ENCODE measurements at regions not wholly inside any gene's neighbourhood (a gene's known extent, or its start where the extent isn't known, plus 50 kb on each side); places are given as distances from the start of the nearest gene placed in this dataset.
"Not testable (repeated sequence)": the region's sequence is repeated elsewhere in the genome, so short reads cannot be mapped to it uniquely, and the experiment has no call there.

DNA sequence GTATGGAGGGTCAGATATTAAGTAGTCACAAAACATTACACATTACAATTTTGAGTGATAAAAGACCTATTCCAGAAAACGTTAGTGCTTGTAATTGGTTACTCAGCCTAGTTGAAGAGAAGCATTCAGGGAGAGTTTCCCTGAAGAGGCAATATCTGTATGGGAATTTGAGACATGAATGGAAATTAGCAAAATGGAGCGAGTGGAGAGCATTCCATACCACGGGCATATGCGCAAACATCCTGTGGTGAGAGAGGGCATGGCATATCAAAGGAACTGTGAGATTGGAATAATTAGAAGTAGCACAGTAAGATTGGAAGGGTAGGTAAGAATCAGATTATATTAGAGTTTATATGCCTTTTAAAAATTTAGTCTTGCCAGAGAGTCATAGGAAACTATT is 867.9 kb downstream of the PRIM2 start:
- H3K27ac ChIP-seq; H3K36me3 ChIP-seq; H3K4me1 ChIP-seq; H3K4me3 ChIP-seq; H3K9me3 ChIP-seq; intact Hi-C loops (cut with DNase I); H3K27me3 ChIP-seq; DNase-seq (ENCODE audit: extremely low spot score in 2 of 2): not testable (repeated sequence)

GRCh38 chr6:58193209-58193608 is 875.8 kb downstream of the PRIM2 start:
- intact Hi-C loops (cut with DNase I); H3K9me3 ChIP-seq; H3K36me3 ChIP-seq; H3K27me3 ChIP-seq; H3K27ac ChIP-seq; H3K4me3 ChIP-seq; DNase-seq (ENCODE audit: extremely low spot score in 2 of 2); H3K4me1 ChIP-seq: not testable (repeated sequence)

- Histone ChIP-seq H3K27ac (no peak overlapping the region), H3K4me3 (no peak overlapping the region), H3K27me3 (no peaks in the 10 kb centered on the region), H3K4me1 (no peaks in the 10 kb centered on the region), H3K36me3 (no peaks in the 10 kb centered on the region), H3K9me3 (no peaks in the 10 kb centered on the region)
- no peak for DNase-seq (ENCODE audit: extremely low spot score in 2 of 2)
- TF ChIP-seq POLR2A (IDR thresholded peaks at IDR 0.05) (no peak), POLR2AphosphoS5 (IDR thresholded peaks at IDR 0.05; ENCODE audit: insufficient read depth in 1 of 2, low read depth in 1 of 2) (no peak)
- TF ChIP-seq, protein P1, sequence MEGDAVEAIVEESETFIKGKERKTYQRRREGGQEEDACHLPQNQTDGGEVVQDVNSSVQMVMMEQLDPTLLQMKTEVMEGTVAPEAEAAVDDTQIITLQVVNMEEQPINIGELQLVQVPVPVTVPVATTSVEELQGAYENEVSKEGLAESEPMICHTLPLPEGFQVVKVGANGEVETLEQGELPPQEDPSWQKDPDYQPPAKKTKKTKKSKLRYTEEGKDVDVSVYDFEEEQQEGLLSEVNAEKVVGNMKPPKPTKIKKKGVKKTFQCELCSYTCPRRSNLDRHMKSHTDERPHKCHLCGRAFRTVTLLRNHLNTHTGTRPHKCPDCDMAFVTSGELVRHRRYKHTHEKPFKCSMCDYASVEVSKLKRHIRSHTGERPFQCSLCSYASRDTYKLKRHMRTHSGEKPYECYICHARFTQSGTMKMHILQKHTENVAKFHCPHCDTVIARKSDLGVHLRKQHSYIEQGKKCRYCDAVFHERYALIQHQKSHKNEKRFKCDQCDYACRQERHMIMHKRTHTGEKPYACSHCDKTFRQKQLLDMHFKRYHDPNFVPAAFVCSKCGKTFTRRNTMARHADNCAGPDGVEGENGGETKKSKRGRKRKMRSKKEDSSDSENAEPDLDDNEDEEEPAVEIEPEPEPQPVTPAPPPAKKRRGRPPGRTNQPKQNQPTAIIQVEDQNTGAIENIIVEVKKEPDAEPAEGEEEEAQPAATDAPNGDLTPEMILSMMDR (IDR thresholded peaks at IDR 0.05), result no peak
- intact Hi-C loops (cut with DNase I), result no loop called here
These were observed 880.9 kb downstream of the PRIM2 start for GRCh38 chr6:58198301-58198700.

- H3K27me3 ChIP-seq; DNase-seq (ENCODE audit: extremely low spot score in 2 of 2); H3K27ac ChIP-seq; H3K4me3 ChIP-seq; intact Hi-C loops (cut with DNase I); H3K9me3 ChIP-seq; H3K36me3 ChIP-seq; H3K4me1 ChIP-seq: not testable (repeated sequence)
These were observed 919.7 kb downstream of the PRIM2 start for GRCh38 chr6:58237124-58237523.

DNA sequence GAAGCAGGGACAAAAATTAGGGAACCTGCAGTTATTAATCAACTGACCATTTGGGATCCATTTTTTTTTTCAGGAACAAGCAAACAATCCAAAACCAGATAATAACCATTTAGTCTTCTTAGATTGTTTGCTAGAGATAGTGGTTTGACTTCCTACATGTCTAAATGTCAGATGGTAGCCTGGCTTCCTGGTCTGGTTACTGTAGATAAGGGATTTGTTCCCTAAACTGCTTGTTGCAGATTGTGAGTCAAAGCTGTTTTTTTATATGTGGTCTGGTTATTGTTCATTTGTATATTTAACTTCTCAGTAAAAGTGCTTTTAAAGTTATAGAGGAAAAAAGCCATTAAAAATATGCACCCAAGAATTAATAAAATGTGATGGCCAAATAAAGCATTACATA is 921.0 kb downstream of the PRIM2 start:
- intact Hi-C loops (cut with DNase I); H3K9me3 ChIP-seq; DNase-seq (ENCODE audit: extremely low spot score in 2 of 2); H3K27me3 ChIP-seq; H3K4me1 ChIP-seq; H3K36me3 ChIP-seq; H3K27ac ChIP-seq; H3K4me3 ChIP-seq: not testable (repeated sequence)

DNA sequence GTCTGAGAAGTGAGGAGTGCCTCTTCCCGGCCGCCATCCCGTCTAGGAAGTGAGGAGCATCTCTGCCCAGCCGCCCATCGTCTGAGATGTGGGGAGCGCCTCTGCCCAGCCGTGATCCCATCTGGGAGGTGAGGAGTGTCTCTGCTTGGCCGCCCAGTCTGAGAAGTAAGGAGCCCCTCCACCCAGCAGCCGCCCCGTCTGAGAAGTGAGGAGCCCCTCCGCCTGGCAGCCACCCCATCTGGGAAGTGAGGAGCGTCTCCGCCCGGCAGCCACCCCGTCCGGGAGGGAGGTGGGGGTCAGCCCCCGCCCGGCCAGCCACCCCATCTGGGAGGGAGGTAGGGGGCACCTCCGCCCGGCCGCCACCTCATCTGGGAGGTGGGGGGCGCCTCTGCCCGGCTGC is 940.2 kb downstream of the PRIM2 start:
- H3K27me3 ChIP-seq; H3K27ac ChIP-seq; H3K9me3 ChIP-seq; H3K4me1 ChIP-seq; DNase-seq (ENCODE audit: extremely low spot score in 2 of 2); intact Hi-C loops (cut with DNase I); H3K36me3 ChIP-seq; H3K4me3 ChIP-seq: not testable (repeated sequence)

DNA sequence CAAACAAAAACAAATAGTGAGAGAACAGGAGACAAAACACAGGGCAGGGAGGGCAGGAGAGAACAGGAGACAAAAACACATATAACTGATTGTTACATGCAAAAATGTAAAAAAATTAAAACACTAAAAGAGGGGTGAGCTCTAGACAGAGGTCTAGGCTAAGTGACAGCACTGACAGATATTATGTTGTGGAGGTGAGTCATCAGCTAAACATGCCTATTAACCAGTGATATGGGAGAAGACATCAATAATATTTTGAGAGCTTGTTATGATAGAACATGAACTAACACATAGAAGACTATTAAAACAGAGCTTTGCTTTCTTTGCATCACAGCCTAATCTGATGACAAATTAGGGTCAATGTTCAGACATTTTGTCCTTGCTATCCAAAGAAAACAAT is 972.7 kb downstream of the PRIM2 start:
- no peaks in the 10 kb centered on the region for H3K9me3 ChIP-seq
- H3K27me3 ChIP-seq, result no peaks in the 10 kb centered on the region
- no peak overlapping the region for H3K4me3 ChIP-seq
- H3K27ac ChIP-seq, result no peak overlapping the region
- H3K36me3 ChIP-seq, result no peaks in the 10 kb centered on the region
- intact Hi-C loops (cut with DNase I), result no loop called here
- DNase-seq (ENCODE audit: extremely low spot score in 2 of 2), result no peak
- TF ChIP-seq, protein P1 (IDR thresholded peaks at IDR 0.05), result no peak
- no peak for TF ChIP-seq POLR2AphosphoS5 (IDR thresholded peaks at IDR 0.05; ENCODE audit: insufficient read depth in 1 of 2, low read depth in 1 of 2)
- TF ChIP-seq POLR2A (IDR thresholded peaks at IDR 0.05), result no peak
- H3K4me1 ChIP-seq, result no peaks in the 10 kb centered on the region

- DNase-seq (ENCODE audit: extremely low spot score in 2 of 2); H3K36me3 ChIP-seq; H3K9me3 ChIP-seq; H3K4me1 ChIP-seq; intact Hi-C loops (cut with DNase I); H3K27me3 ChIP-seq; H3K4me3 ChIP-seq; H3K27ac ChIP-seq: not testable (repeated sequence)
These were observed 973.9 kb downstream of the PRIM2 start for GRCh38 chr6:58291319-58291718.

DNA sequence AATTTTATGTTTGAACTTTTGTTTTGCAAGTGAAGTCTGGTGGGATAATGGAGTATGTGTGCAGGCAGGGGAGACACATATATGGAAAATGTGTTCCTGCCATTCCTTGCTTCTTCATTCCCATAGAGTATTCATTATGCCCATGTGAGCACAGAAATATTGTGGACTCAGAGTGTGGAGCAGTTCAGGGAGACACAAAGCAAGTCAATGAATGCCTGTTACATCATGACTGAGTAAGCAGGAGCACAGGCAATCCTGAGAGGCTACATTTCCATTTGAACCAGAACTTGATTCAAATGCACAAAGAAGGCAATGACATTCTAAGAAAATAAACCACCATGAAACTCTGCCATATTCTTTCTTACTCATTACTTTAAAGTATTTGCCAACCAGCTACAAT is 990.5 kb downstream of the PRIM2 start:
- H3K9me3 ChIP-seq; H3K27ac ChIP-seq; H3K27me3 ChIP-seq; intact Hi-C loops (cut with DNase I); DNase-seq (ENCODE audit: extremely low spot score in 2 of 2); H3K4me1 ChIP-seq; H3K36me3 ChIP-seq; H3K4me3 ChIP-seq: not testable (repeated sequence)

GRCh38 chr6:58332108-58332507 is 1014.7 kb downstream of the PRIM2 start:
- intact Hi-C loops (cut with DNase I); H3K4me3 ChIP-seq: not testable (repeated sequence)

DNA sequence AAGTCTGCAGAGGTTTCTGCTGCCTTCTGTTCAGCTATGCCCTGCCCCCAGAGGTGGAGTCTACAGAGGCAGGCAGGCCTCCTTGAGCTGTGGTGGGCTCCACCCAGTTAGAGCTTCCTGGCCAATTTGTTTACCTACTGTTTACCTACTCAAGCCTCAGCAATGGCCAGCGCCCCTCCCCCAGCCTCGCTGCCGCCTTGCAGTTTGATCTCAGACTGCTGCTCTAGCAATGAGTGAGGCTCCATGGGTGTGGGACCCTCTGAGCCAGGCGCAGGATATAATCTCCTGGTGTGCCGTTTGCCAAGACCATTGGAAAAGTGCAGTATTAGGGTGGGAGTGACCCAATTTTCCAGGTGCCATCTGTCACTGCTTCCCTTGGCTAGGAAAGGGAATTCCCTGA is 1024.9 kb downstream of the PRIM2 start:
- H3K36me3 ChIP-seq; DNase-seq (ENCODE audit: extremely low spot score in 2 of 2); H3K4me3 ChIP-seq; H3K27ac ChIP-seq; H3K9me3 ChIP-seq; H3K27me3 ChIP-seq; intact Hi-C loops (cut with DNase I); H3K4me1 ChIP-seq: not testable (repeated sequence)

More at GRCh38 chr6:58332108-58332507, 1014.7 kb downstream of the PRIM2 start:
- H3K9me3 ChIP-seq; H3K36me3 ChIP-seq; H3K27ac ChIP-seq; H3K27me3 ChIP-seq; DNase-seq (ENCODE audit: extremely low spot score in 2 of 2); H3K4me1 ChIP-seq: not testable (repeated sequence)

- DNase-seq (ENCODE audit: extremely low spot score in 2 of 2); H3K4me1 ChIP-seq; intact Hi-C loops (cut with DNase I): not testable (repeated sequence)
These were observed 1030.1 kb downstream of the PRIM2 start for GRCh38 chr6:58347534-58347933.

More at GRCh38 chr6:58347534-58347933, 1030.1 kb downstream of the PRIM2 start:
- not testable (repeated sequence) for H3K36me3 ChIP-seq, H3K27me3 ChIP-seq, H3K4me3 ChIP-seq, H3K9me3 ChIP-seq, H3K27ac ChIP-seq

Data from vagina (tissue), 2 donors.